ENCODE measurements at regions not wholly inside any gene's neighbourhood (a gene's known extent, or its start where the extent isn't known, plus 50 kb on each side); places are given as distances from the start of the nearest gene placed in this dataset.

DNA sequence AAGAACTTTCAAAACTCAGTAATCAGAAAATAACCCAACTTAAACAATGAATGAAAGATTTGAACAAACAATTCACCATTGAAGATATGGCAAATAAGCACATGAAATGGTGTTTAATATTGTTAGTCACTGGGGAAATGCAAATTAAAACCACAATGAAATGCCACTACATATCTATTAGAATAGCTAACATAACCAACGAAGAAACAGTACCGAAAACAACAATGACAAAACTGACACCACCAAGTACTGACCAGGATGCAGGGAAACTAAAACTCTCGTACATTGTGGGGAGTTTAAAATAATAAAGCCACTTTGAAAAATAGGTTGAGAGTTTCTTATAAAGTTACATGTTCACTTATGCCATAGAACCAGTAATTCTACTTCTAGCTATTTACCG lies 69.1 kb downstream of the KBTBD8 start:
- no peak for TF ChIP-seq POLR2A (IDR thresholded peaks at IDR 0.05)
- TF ChIP-seq, protein P1, sequence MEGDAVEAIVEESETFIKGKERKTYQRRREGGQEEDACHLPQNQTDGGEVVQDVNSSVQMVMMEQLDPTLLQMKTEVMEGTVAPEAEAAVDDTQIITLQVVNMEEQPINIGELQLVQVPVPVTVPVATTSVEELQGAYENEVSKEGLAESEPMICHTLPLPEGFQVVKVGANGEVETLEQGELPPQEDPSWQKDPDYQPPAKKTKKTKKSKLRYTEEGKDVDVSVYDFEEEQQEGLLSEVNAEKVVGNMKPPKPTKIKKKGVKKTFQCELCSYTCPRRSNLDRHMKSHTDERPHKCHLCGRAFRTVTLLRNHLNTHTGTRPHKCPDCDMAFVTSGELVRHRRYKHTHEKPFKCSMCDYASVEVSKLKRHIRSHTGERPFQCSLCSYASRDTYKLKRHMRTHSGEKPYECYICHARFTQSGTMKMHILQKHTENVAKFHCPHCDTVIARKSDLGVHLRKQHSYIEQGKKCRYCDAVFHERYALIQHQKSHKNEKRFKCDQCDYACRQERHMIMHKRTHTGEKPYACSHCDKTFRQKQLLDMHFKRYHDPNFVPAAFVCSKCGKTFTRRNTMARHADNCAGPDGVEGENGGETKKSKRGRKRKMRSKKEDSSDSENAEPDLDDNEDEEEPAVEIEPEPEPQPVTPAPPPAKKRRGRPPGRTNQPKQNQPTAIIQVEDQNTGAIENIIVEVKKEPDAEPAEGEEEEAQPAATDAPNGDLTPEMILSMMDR (IDR thresholded peaks at IDR 0.05), result no peak
